Activated CD4-positive, alpha-beta T cell treated with anti-CD3 and anti-CD28 coated beads, Interleukin-2, amount 10 ng/mL, durations not matched to agents 7 days and 5 days (primary cell): ENCODE measurements at regions not wholly inside any gene's neighbourhood (a gene's known extent, or its start where the extent isn't known, plus 50 kb on each side); places are given as distances from the start of the nearest gene placed in this dataset.

Source experiments
- CTCF ChIA-PET: fragments of 350-600 bp; sonication (Branson Sonifier 250); formaldehyde crosslinking; loops from one replicate; lab custom pipeline; 2021; ENCODE audit warnings: antibody characterized with exemption; lab: Charles Lee
- POLR2A ChIA-PET: fragments of 350-600 bp; sonication (Branson Sonifier 250); formaldehyde crosslinking; loops from one replicate; lab custom pipeline; 2021; ENCODE audit warnings: antibody characterized with exemption; lab: Charles Lee
- DNase-seq: peaks from one replicate; pipeline ENCODE4 v3.0.0-alpha.2; 2020
- H3K27ac Mint-ChIP-seq: one replicate; pipeline ENCODE4 v1.8.0; 2021; ENCODE audit warnings: mild to moderate bottlenecking, moderate library complexity, mixed read lengths
- H3K27me3 Mint-ChIP-seq: one replicate; pipeline ENCODE4 v1.8.0; 2021; ENCODE audit warnings: mixed read lengths
- H3K36me3 Mint-ChIP-seq: one replicate; pipeline ENCODE4 v1.8.0; 2021; ENCODE audit warnings: low read depth, mixed read lengths
- H3K4me1 Mint-ChIP-seq: one replicate; pipeline ENCODE4 v1.8.0; 2021; ENCODE audit warnings: mixed read lengths
- H3K4me3 Mint-ChIP-seq: one replicate; pipeline ENCODE4 v1.8.0; 2021; ENCODE audit warnings: mild to moderate bottlenecking, moderate library complexity, mixed read lengths
- H3K9me3 Mint-ChIP-seq: one replicate; pipeline ENCODE4 v1.8.0; 2021; ENCODE audit warnings: mixed read lengths

- H3K27ac Mint-ChIP-seq: no peak overlapping the region
- ChIA-PET CTCF (interaction anchor here (0.9 kb wide), 1 partner anchor 13 kb away, joined by 4 read pairs; no protein-coding TSS in a partner anchor), POLR2A (no interaction called here)
- H3K4me1 Mint-ChIP-seq: no peaks in the 10 kb centered on the region
- no peak for DNase-seq
- no peak overlapping the region for H3K4me3 Mint-ChIP-seq
- H3K27me3 Mint-ChIP-seq: no peaks in the 10 kb centered on the region
- H3K36me3 Mint-ChIP-seq: no peaks in the 10 kb centered on the region
- H3K9me3 Mint-ChIP-seq: no peaks in the 10 kb centered on the region
Measured at GRCh38 chr7:156442516-156442915, 198.1 kb upstream of the RNF32 start.

DNA sequence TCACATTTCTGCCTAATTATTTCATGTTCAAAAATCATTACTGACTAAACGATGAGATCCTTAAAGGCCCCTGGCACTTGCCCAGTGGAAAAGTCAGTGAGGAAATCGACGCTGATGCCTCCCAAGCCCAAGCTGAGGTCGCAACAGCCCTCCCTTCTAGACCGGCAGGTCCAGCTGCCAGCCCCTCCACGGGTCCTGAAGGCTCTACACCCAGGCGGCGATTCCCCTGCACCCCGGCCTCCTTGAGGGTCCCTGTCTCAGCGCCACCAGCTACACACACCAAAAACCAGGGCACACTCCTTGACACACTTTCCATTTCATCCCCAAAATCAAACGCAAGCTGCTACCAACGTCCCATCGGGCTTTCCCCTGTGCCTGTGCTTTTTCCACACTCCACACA lies 200.1 kb upstream of the RNF32 start:
- no peak for DNase-seq
- ChIA-PET POLR2A (no interaction called here), CTCF (no interaction called here)
- no peak overlapping the region for H3K27ac Mint-ChIP-seq
- H3K27me3 Mint-ChIP-seq: no peaks in the 10 kb centered on the region
- no peak overlapping the region for H3K4me3 Mint-ChIP-seq
- H3K36me3 Mint-ChIP-seq: no peaks in the 10 kb centered on the region
- no peaks in the 10 kb centered on the region for H3K4me1 Mint-ChIP-seq
- no peaks in the 10 kb centered on the region for H3K9me3 Mint-ChIP-seq

GRCh38 chr7:156438011-156438410 lies 202.6 kb upstream of the RNF32 start:
- Mint-ChIP-seq H3K9me3 (no peaks in the 10 kb centered on the region), H3K27ac (no peak overlapping the region), H3K27me3 (no peaks in the 10 kb centered on the region), H3K4me3 (no peak overlapping the region), H3K36me3 (no peaks in the 10 kb centered on the region), H3K4me1 (no peaks in the 10 kb centered on the region)
- POLR2A ChIA-PET: no interaction called here
- CTCF ChIA-PET: no interaction called here
- no peak for DNase-seq

- Mint-ChIP-seq H3K27me3 (no peaks in the 10 kb centered on the region), H3K4me1 (no peaks in the 10 kb centered on the region), H3K4me3 (no peak overlapping the region), H3K27ac (no peak overlapping the region), H3K9me3 (no peaks in the 10 kb centered on the region), H3K36me3 (no peaks in the 10 kb centered on the region)
- CTCF ChIA-PET: no interaction called here
- POLR2A ChIA-PET: no interaction called here
- DNase-seq: no peak
Measured at GRCh38 chr7:156437021-156437614, 203.5 kb upstream of the RNF32 start.

DNA sequence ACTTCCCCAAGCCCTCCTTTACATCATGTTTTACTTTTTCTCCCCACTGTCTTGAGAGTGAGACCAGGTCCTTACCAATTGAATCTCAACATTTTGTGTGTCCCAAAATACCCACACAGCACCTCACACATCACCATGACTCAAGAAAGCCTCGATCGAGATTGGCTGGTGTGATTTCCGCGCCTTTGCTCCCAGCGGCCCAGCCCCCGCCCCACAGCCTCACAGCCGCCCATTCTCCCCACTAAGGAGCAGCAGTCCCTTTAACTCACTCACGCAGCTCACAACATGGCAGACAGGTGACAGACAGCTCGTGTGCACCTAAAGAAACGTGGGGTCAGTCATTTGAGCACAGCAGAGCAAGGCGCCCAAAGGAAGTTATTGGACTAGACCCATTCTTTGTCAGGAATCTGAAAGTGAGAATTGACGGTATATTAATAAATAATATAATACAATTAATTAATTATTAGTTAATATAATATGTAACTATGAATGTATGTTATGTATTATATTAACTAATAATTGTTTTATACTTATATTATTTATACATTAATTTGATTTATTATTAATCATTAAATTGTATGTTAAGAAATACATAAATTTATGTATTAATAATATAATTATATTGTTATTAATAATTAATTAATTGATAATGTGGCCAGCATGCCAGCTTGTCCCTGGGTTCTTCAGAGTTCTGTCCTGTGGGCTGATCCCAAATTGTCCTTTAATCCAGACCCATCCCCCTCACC lies 204.9 kb upstream of the RNF32 start:
- no peak for DNase-seq
- Mint-ChIP-seq H3K4me1 (no peaks in the 10 kb centered on the region), H3K4me3 (no peak overlapping the region), H3K9me3 (no peaks in the 10 kb centered on the region), H3K27ac (no peak overlapping the region), H3K27me3 (no peaks in the 10 kb centered on the region), H3K36me3 (no peaks in the 10 kb centered on the region)
- CTCF ChIA-PET: no interaction called here
- POLR2A ChIA-PET: no interaction called here

DNA sequence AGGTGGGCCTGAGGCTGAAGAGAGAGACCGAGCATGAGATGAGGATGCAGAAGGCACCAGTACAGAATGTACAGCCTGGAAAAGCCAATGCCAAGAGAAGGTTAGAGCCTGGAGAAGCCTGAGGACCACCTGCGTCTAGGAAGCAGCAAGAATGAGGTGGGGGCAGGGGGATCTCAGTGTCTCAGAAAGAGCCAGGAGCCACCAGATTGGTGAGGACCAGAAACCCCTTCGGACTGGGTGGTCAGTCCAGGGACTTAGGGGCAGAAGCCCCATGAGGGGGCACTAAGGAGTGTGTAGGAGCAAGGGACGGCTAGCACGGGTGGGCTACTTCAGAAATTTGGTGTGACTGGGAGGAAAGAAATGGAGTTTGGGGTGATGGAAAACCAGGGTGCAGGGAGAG lies 205.9 kb upstream of the RNF32 start:
- Mint-ChIP-seq H3K9me3 (no peaks in the 10 kb centered on the region), H3K27me3 (peaks cover 2% of the 10 kb centered on the region), H3K27ac (no peak overlapping the region), H3K4me3 (no peak overlapping the region), H3K36me3 (no peaks in the 10 kb centered on the region), H3K4me1 (no peaks in the 10 kb centered on the region)
- ChIA-PET CTCF (no interaction called here), POLR2A (no interaction called here)
- no peak for DNase-seq

DNA sequence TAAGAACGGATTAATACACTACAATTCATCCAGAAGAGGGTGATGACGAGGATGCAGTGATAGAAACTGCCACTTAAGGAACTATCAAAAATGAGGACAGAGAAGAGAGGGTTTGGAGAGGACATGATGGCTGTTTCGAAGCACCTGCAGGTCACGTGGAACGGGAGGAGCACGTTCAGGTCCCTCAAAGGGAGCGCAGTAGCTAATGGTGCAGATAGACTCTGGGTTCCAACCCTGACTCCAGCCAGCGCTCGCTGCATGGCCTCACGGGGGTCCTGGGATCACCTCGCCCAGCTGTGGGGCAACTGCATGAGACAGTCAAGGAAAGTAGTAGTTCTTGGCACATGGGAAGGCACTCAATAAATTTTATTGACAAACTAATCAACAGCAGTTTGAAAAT lies 208.6 kb upstream of the RNF32 start:
- peaks cover 2% of the 10 kb centered on the region for H3K27me3 Mint-ChIP-seq
- no peak for DNase-seq
- CTCF ChIA-PET: no interaction called here

DNA sequence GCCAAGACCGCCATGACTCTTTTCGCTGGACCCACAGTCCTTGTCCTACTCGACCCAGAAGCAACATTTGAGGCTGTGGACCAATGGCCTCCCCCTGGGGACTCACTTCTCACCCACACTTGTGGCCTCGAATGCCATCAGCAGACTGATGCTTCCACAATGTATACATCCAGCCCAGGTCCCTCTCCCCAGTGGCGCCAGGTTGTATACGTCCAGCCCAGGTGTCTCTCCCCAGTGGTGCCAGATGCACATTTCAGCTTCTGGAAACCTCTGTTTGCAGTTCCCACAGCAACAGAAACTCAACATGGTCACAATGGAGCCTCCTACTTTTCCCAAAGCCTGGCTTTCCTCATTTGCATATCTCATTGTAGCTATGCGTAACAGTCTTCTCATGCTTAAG lies 210.5 kb upstream of the RNF32 start:
- H3K9me3 Mint-ChIP-seq: no peaks in the 10 kb centered on the region
- no peak overlapping the region for H3K27ac Mint-ChIP-seq
- POLR2A ChIA-PET: no interaction called here
- CTCF ChIA-PET: interaction anchor here (0.7 kb wide), 1 partner anchor 12 kb away, joined by 3 read pairs; no protein-coding TSS in a partner anchor
- no peak overlapping the region for H3K4me3 Mint-ChIP-seq
- H3K4me1 Mint-ChIP-seq: no peaks in the 10 kb centered on the region
- DNase-seq: no peak
- no peaks in the 10 kb centered on the region for H3K36me3 Mint-ChIP-seq
- peaks cover 6% of the 10 kb centered on the region for H3K27me3 Mint-ChIP-seq

More for the DNA sequence above, 208.6 kb upstream of the RNF32 start:
- no peaks in the 10 kb centered on the region for H3K36me3 Mint-ChIP-seq
- POLR2A ChIA-PET: no interaction called here
- no peak overlapping the region for H3K27ac Mint-ChIP-seq
- H3K4me3 Mint-ChIP-seq: no peak overlapping the region
- H3K4me1 Mint-ChIP-seq: no peaks in the 10 kb centered on the region
- H3K9me3 Mint-ChIP-seq: no peaks in the 10 kb centered on the region

GRCh38 chr7:156429514-156429913 lies 211.1 kb upstream of the RNF32 start:
- H3K9me3 Mint-ChIP-seq: no peaks in the 10 kb centered on the region
- ChIA-PET POLR2A (no interaction called here), CTCF (no interaction called here)
- H3K27me3 Mint-ChIP-seq: peaks cover 12% of the 10 kb centered on the region
- DNase-seq: no peak
- H3K4me1 Mint-ChIP-seq: no peaks in the 10 kb centered on the region
- no peak overlapping the region for H3K27ac Mint-ChIP-seq
- H3K36me3 Mint-ChIP-seq: no peaks in the 10 kb centered on the region
- H3K4me3 Mint-ChIP-seq: no peak overlapping the region

DNA sequence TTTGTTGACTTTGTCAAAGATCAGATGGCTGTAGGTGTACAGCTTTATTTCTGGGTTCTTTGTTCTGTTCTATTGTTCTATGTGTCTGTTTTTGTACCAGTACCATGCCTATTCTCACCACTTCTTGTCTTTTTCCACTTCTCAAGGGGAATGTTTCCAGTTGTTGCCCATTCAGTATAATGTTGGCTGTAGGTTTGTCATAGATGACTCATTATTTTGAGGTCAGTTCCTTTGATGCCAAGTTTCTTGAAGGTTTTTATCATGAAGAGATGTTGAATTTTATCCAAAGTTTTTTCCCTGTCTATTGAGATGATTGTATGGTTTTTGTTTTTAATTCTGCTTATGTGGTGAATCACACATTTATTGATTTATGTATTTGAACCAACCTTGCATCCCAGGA lies 216.7 kb upstream of the RNF32 start:
- Mint-ChIP-seq H3K36me3 (no peaks in the 10 kb centered on the region), H3K27ac (no peak overlapping the region), H3K4me3 (no peak overlapping the region), H3K4me1 (no peaks in the 10 kb centered on the region), H3K9me3 (no peaks in the 10 kb centered on the region), H3K27me3 (peaks cover 32% of the 10 kb centered on the region)
- DNase-seq: no peak
- ChIA-PET CTCF (no interaction called here), POLR2A (no interaction called here)

GRCh38 chr7:156420496-156420895 lies 220.1 kb upstream of the RNF32 start:
- H3K36me3 Mint-ChIP-seq: no peaks in the 10 kb centered on the region
- DNase-seq: no peak
- H3K27me3 Mint-ChIP-seq: peaks cover 28% of the 10 kb centered on the region
- ChIA-PET CTCF (no interaction called here), POLR2A (no interaction called here)
- no peak overlapping the region for H3K27ac Mint-ChIP-seq
- no peak overlapping the region for H3K4me3 Mint-ChIP-seq
- no peaks in the 10 kb centered on the region for H3K4me1 Mint-ChIP-seq
- H3K9me3 Mint-ChIP-seq: no peaks in the 10 kb centered on the region

- Mint-ChIP-seq H3K4me3 (no peak overlapping the region), H3K9me3 (no peaks in the 10 kb centered on the region), H3K27ac (no peak overlapping the region), H3K4me1 (no peaks in the 10 kb centered on the region), H3K36me3 (no peaks in the 10 kb centered on the region), H3K27me3 (peaks cover 25% of the 10 kb centered on the region)
- ChIA-PET CTCF (no interaction called here), POLR2A (no interaction called here)
- DNase-seq: no peak
Measured at GRCh38 chr7:156419782-156420181, 220.8 kb upstream of the RNF32 start.

- Mint-ChIP-seq H3K36me3 (no peaks in the 10 kb centered on the region), H3K27ac (no peak overlapping the region), H3K9me3 (no peaks in the 10 kb centered on the region), H3K27me3 (peaks cover 4% of the 10 kb centered on the region), H3K4me3 (no peak overlapping the region), H3K4me1 (no peaks in the 10 kb centered on the region)
- DNase-seq: no peak
- ChIA-PET POLR2A (no interaction called here), CTCF (interaction anchor here (0.6 kb wide), 1 partner anchor 10 kb away, joined by 3 read pairs; no protein-coding TSS in a partner anchor)
Measured at GRCh38 chr7:156402255-156402654, 238.3 kb upstream of the RNF32 start.

DNA sequence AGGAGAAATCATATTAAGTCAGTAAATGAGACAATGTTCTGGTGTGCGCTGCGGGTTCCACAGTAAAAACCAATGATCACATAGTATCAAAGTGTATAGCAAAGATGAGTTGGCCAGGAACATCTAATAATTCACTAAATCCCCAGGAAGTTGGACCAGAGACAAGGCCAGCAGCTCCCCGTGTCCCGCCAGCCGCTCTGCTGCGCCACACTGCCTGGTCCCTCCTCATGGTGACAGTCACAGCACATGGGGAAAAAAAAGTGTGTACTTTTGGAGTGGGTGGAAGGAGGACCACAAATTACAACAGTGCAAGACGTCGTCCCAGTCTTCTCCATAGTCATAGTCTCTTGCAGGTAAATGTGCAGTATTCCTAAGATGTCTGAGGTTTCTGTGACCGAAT lies 239.0 kb upstream of the RNF32 start:
- Mint-ChIP-seq H3K36me3 (no peaks in the 10 kb centered on the region), H3K4me1 (no peaks in the 10 kb centered on the region), H3K27me3 (peaks cover 4% of the 10 kb centered on the region), H3K9me3 (no peaks in the 10 kb centered on the region), H3K4me3 (no peak overlapping the region), H3K27ac (no peak overlapping the region)
- POLR2A ChIA-PET: no interaction called here
- DNase-seq: no peak
- CTCF ChIA-PET: no interaction called here
